Body of pancreas (tissue), 4 donors: ENCODE measurements at regions not wholly inside any gene's neighbourhood (a gene's known extent, or its start where the extent isn't known, plus 50 kb on each side); places are given as distances from the start of the nearest gene placed in this dataset.

Experiments
- CTCF ChIP-seq, 7 experiments: fragments of 450-650 bp in 4 of 7; fragments of 200-600 bp in 3 of 7; sonication (generic) in 3 of 7; IDR thresholded peaks; one replicate each; pipeline ENCODE4 v1.5.1; 2016 to 2019; ENCODE audit warnings: antibody characterized with exemption in 7 of 7
- POLR2A ChIP-seq, 3 donors: fragments of 450-650 bp; IDR thresholded peaks; one replicate each; pipeline ENCODE4 v1.6.1; 2016; ENCODE audit warnings: antibody characterized with exemption in 3 of 3, mild to moderate bottlenecking in 2 of 3

GRCh38 chr13:85282876-85283275, 516.3 kb downstream of the SLITRK6 start:
- TF ChIP-seq POLR2A (IDR thresholded peaks at IDR 0.05) (no peak), CTCF (IDR thresholded peaks at IDR 0.05) (no peak)
